ENCODE measurements at regions not wholly inside any gene's neighbourhood (a gene's known extent, or its start where the extent isn't known, plus 50 kb on each side); places are given as distances from the start of the nearest gene placed in this dataset.

DNA sequence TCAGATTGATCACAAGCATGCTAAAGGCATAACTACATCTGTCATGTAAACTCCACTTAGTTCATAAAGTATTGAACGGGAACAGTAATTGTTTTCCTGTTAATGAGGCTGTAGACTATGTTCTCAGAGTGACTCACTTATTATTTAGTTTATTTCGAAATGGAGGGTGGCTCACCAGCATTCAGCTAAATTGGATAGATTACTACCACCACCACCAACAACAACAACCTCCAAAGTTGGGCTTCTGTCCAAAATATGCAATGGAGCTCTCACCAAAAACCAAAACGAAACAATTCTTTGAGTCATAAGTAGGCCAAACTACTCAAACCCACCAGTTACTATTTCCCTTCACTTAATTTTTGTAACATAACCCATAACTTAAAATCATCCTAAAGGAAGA lies 127.9 kb upstream of the NRBF2 start:
- TF ChIP-seq, protein P1, sequence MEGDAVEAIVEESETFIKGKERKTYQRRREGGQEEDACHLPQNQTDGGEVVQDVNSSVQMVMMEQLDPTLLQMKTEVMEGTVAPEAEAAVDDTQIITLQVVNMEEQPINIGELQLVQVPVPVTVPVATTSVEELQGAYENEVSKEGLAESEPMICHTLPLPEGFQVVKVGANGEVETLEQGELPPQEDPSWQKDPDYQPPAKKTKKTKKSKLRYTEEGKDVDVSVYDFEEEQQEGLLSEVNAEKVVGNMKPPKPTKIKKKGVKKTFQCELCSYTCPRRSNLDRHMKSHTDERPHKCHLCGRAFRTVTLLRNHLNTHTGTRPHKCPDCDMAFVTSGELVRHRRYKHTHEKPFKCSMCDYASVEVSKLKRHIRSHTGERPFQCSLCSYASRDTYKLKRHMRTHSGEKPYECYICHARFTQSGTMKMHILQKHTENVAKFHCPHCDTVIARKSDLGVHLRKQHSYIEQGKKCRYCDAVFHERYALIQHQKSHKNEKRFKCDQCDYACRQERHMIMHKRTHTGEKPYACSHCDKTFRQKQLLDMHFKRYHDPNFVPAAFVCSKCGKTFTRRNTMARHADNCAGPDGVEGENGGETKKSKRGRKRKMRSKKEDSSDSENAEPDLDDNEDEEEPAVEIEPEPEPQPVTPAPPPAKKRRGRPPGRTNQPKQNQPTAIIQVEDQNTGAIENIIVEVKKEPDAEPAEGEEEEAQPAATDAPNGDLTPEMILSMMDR (IDR thresholded peaks at IDR 0.05), result no peak
- no peak for TF ChIP-seq POLR2A (IDR thresholded peaks at IDR 0.05)
